Mucosa of descending colon (tissue), 3 donors: ENCODE measurements at regions not wholly inside any gene's neighbourhood (a gene's known extent, or its start where the extent isn't known, plus 50 kb on each side); places are given as distances from the start of the nearest gene placed in this dataset.

ENCODE experiments used
- ATAC-seq: fragments of 200-7000 bp; cut with Tn5 transposase; one replicate; pipeline ENCODE4 v1.9.1; 2020; ENCODE audit warnings: mild to moderate bottlenecking, moderate library complexity
- DNase-seq, 3 donors: peaks; one replicate each; pipeline ENCODE4 v3.0.0-alpha.2; 2020
- H3K36me3 ChIP-seq: fragments of 200-600 bp; one replicate; pipeline ENCODE4 v1.8.0; 2021; ENCODE audit warnings: low read depth, mild to moderate bottlenecking
- H3K4me1 ChIP-seq: fragments of 200-600 bp; one replicate; pipeline ENCODE4 v1.8.0; 2021; ENCODE audit warnings: low read depth, mild to moderate bottlenecking
- H3K4me3 ChIP-seq: fragments of 200-600 bp; one replicate; pipeline ENCODE4 v1.8.0; 2021; ENCODE audit warnings: mild to moderate bottlenecking
- H3K9me3 ChIP-seq: fragments of 200-600 bp; one replicate; pipeline ENCODE4 v1.8.0; 2021; ENCODE audit warnings: mild to moderate bottlenecking
- CTCF ChIP-seq: fragments of 200-600 bp; IDR thresholded peaks from one replicate; pipeline ENCODE4 v1.8.0; 2022; ENCODE audit warnings: antibody characterized with exemption, mild to moderate bottlenecking
- intact Hi-C, 2 donors: fragments of 100-400 bp; cut with DNase I in 1 of 2; cut with micrococcal nuclease in 1 of 2; formaldehyde crosslinking; loops; one replicate each; pipeline versions ENCODE4 v1.11.0 to v1.11.1; 2022; cut with DNase I, micrococcal nuclease
- donor health status: DM: no; HTN: no; CAD: no; lungs with moderate emphysema.
- donor health status: DM: no; HTN: no; CAD: no.
- donor health status: DM: no; HTN: yes; CAD: no.

GRCh38 chr12:115898670-115899069 lies 378.8 kb downstream of the MED13L start:
- H3K9me3 ChIP-seq = no peaks in the 10 kb centered on the region
- H3K36me3 ChIP-seq = no peaks in the 10 kb centered on the region
- H3K4me1 ChIP-seq = no peaks in the 10 kb centered on the region
- TF ChIP-seq CTCF = no peak
- DNase-seq (peak in 1 of 3 donors; percentile 13), ATAC-seq (no peak)
- intact Hi-C loops = no loop called here
- H3K4me3 ChIP-seq = no peak overlapping the region

GRCh38 chr12:115897729-115898128 lies 379.8 kb downstream of the MED13L start:
- H3K36me3 ChIP-seq = no peaks in the 10 kb centered on the region
- DNase-seq (no peak), ATAC-seq (no peak)
- H3K9me3 ChIP-seq = no peaks in the 10 kb centered on the region
- H3K4me1 ChIP-seq = no peaks in the 10 kb centered on the region
- no peak overlapping the region for H3K4me3 ChIP-seq
- no peak for TF ChIP-seq CTCF
- intact Hi-C loops = no loop called here

GRCh38 chr12:115895247-115895646 lies 382.2 kb downstream of the MED13L start:
- no peaks in the 10 kb centered on the region for H3K4me1 ChIP-seq
- ATAC-seq (peak; percentile 20), DNase-seq (no peak)
- no peak overlapping the region for H3K4me3 ChIP-seq
- no peaks in the 10 kb centered on the region for H3K36me3 ChIP-seq
- intact Hi-C loops = no loop called here
- H3K9me3 ChIP-seq = no peaks in the 10 kb centered on the region
- no peak for TF ChIP-seq CTCF

GRCh38 chr12:115891556-115892164 lies 385.8 kb downstream of the MED13L start:
- no peak for ATAC-seq
- H3K36me3 ChIP-seq = no peaks in the 10 kb centered on the region
- no peak for TF ChIP-seq CTCF
- H3K4me3 ChIP-seq = no peak overlapping the region
- intact Hi-C loops = no loop called here
- no peaks in the 10 kb centered on the region for H3K4me1 ChIP-seq
- no peaks in the 10 kb centered on the region for H3K9me3 ChIP-seq
- DNase-seq = no peak

GRCh38 chr12:115886666-115887065 lies 390.8 kb downstream of the MED13L start:
- H3K4me1 ChIP-seq = no peaks in the 10 kb centered on the region
- H3K9me3 ChIP-seq = no peaks in the 10 kb centered on the region
- intact Hi-C loops = no loop called here
- TF ChIP-seq CTCF = no peak
- no peaks in the 10 kb centered on the region for H3K36me3 ChIP-seq
- H3K4me3 ChIP-seq = no peak overlapping the region
- ATAC-seq = no peak
- DNase-seq = no peak
